Stimulated activated CD4-positive, alpha-beta T cell treated with anti-CD3 and anti-CD28 coated beads, Interleukin-4, amount 100 ng/mL, for 24 hours (primary cell): ENCODE measurements at regions not wholly inside any gene's neighbourhood (a gene's known extent, or its start where the extent isn't known, plus 50 kb on each side); places are given as distances from the start of the nearest gene placed in this dataset.

Source experiments
- DNase-seq: peaks from one replicate; pipeline ENCODE4 v3.0.0-alpha.2; 2020

DNA sequence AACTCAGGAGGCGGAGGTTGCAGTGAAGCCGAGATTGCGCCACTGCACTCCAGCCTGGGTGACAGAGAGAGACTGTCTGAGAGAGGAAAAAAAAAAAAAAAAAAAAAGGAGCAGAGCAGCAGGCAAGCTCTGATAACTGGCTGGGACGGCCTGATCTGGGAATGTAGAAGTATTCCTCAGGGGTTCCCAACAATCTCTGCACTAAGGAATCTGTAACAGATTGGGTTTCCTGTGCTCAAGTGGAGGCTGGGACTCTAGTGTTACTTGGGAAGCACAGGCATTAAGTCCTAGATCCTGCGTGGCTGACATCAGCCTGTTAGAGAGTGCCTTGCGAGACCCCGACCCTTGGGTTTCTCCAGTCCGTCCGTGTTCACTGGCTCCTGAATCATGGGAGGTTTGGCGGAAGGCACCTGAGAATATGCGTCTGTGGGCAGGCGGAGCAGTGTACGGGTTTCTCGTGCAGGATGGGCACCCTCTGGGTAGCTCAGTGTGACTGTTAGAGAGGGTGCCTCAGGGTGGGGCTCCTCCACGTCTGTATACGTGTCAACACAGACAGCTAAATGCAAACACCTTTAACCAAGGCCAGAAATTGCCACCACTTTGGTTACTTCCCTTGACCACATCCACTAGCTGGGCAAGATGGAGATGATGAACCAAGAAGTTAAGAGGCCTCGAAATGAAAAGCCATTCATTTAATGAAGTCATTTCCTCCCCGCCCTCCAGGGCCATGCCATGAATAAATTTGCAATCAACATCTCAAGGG is 174.9 kb upstream of the RPL38 start:
- no peak for DNase-seq

DNA sequence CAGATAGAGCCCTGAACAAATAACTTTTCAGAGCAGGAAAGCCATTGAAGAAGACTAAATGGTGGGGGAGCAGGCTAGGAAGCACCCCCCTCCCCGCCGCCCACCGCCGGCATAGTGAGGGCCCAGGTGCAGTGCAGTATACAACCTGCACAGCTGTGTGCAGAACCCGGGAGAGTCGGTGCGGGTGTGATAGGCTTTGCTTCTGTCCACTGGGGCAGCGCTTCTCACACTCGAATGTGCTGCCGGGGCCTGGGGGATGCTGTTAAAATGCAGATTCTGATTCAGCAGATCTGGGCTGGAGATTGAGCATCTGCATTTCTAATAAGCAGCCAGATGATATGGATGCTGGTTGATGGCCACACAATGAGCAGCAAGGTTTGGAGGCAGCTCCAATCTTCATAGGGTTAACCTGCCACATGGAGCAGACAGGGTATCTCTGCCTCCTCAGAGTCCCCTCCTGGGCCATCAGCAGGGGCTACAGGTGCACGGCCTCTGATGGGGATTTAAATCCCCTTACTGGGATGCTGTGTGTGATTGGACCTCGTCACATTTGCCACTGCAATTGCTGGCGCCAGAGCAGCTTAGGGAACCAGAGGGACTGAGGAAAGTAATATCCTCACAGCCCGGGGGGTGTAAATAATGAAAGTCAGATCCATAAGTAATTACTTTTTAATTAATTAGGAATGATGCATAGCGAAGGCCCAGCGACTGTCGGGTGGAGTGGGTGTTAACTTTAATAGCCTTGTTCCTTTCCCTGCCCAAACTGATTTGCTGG is 172.0 kb upstream of the RPL38 start:
- no peak for DNase-seq

DNA sequence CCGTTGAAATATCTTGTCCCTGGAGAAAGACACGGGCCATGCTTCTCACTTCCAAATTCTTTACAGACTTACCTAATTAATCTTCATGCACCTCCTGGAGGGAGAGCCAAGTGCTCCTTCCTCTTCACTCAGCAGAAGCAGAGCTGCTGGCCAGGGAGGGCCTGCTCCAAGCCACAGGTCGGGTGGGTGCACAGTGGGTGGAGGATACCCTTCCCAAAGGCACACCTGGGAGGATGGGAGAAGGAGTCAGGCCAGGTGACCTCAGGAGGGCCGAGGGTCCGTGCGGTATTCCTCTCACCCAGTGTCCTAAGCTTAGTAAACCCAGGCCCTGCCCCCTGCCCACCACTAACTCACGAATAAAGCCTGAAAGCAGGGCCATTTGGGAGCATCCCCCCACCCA is 171.3 kb upstream of the RPL38 start:
- DNase-seq = no peak

DNA sequence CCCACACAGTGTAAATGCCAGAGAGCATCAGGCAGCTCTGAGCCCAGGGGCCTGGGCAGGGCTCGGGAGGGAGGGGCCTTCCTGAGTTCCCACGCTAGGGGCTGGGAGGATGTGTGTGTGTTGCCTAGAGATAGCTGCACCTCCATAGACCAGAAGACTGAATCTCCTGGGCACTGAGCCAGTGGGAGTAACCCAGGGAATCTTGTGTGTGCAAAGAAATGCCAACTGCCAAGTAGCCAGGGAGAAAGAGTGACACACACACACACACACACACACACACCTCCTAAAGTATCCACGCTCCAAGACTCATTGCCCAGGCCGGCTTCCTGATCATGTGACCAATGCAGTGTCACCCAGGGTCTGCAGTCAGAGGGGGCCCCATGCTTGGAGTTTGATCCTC is 166.2 kb upstream of the RPL38 start:
- no peak for DNase-seq

DNA sequence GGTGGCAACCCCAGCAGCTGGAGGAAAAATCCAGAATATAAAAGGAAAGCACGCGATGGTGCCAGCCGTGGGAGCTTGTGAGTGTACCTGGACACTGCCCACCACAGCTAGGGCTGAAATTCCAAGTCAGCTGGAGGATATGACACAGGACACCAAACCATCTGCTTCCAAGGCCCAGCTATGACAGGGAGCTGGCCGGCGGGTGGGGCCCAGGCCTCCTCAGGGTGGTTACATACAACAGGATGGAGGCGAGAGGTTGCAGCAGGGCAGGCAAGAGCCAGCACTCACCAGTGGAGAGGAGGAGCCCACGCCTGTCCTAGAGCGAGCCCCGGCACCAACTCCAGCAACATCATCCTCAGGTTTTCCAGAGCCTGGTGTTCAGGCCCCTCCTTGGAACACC is 163.2 kb upstream of the RPL38 start:
- no peak for DNase-seq

DNA sequence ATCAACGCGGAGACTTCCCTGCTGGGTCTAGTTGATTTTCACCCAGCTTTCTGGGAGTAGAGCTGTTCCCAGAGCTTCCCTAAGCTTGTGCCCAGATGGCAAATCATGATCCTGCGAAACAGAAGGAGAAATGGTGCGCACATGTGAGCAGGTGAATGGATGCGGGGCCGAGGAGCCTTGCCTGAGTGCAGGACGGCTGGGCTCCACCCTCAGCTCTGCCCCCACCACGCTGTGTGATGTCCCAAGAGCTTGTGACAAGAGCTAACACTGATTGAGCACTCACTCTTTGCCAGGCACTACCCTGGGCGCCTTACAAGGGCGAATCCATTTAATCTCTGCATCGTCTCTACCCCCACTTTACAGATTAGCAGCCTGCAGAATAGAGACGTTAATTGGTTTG is 162.7 kb upstream of the RPL38 start:
- no peak for DNase-seq

DNA sequence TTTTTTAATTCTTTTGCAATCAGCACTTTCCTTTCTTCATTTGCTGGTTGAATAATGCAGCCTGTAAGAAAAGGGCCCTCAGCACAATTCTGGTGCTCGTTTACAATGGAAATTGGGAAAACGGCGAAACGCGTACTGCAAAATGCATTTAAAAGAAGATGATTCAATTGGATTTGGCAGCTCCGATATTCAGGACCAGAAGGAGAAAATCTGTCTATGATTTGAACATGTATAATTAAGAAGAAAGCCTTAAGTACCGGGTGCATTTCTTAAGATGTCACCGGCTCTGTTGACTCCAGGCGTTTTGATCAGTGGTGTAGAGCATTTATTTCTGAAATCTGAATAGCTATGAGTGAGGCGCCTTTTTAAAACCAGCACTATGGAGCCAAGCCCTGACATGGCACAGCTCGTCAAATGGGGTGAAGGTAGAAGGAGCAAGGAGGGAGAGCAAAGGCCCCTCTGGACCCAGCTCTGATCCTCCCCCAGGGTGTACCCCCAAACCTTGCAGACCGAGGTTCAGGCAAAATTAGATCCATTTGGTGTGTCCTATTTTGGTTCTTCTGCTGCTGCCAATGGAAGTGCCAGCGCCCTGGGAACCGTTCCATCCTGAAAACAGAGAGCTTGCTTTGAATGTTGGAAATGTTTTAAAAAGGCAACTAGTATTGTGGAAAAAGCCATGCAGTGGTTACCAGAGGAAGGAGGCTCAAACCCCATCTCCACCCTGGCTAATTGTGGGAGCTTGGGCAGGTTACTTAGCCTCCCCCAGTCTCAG is 161.4 kb upstream of the RPL38 start:
- DNase-seq = no peak

DNA sequence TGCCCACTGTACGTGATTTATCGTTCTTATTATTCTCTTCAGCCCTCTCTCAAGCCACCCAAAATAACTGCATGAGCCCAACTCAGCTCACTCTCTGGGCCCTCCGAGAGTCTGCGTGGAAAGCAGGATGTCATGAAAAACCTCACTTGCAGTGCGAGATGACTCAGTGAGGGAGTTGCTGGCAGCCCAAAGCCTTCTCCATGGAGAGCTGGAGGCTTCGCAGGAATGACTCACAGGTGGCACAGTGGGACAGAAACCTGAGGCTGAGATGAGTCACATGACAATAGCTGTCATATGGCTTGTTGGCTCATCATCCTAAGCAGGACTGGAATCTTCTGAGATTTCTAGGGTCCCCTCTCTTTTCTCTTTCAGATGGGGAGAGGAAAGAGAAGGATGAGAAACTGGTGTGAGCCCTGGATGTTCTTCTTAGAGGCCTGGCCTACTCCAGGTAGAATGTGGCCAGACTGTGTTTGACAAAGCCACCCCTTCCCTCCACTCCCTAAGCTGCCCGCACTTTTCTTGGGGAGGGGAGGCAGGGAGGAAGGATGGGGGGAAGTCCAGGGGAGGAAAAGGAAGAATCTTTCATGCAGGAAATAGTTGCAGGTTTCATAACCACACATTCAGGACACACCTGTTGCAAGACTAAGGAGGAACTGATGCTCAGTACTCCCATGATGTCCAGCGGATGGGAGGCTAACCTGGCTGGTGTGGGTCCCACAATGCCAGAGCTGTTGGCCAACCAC is 160.6 kb upstream of the RPL38 start:
- peak; percentile 58 for DNase-seq

- DNase-seq = no peak
Observed at GRCh38 chr17:74043976-74044375, 159.5 kb upstream of the RPL38 start.

- no peak for DNase-seq
Observed at GRCh38 chr17:74045608-74046280, 157.7 kb upstream of the RPL38 start.

DNA sequence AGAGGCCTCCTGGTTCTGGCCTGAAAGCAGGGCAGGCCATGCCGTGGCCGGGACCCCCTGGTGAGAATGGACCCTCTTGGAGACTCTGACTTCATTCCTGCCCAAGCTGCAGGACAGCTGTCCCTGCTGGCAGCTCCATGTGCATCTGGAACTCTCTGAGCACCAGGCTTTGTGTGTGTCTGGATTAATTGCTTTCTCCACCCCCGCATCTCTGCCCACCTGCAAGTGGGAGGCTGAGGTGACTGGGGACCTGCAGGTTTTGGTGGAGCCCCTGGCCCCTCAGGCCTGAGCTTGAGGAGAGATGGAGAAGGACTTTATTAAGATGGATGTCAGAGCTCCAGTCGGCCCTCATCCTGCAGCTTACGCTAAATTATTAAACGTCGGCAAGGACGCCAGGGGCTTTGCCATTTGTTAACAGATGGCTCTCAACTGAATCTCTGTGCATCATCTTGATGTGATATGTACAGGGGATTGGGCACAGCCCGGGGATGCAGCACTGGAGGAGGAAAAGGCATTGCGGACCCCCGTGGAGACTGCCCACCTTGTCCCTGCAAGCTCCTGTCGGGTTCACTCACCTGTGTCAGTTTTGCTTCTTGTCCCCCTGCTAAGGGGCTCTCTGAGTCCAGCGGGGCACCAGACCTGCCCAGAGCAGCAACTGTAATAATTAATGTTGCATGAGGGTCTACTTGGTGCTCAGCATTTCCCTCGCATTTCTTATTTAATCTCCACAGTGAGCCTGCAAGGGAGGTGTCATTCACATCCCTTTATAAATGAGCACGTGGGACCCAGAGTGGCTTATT is 154.1 kb upstream of the RPL38 start:
- DNase-seq = no peak

DNA sequence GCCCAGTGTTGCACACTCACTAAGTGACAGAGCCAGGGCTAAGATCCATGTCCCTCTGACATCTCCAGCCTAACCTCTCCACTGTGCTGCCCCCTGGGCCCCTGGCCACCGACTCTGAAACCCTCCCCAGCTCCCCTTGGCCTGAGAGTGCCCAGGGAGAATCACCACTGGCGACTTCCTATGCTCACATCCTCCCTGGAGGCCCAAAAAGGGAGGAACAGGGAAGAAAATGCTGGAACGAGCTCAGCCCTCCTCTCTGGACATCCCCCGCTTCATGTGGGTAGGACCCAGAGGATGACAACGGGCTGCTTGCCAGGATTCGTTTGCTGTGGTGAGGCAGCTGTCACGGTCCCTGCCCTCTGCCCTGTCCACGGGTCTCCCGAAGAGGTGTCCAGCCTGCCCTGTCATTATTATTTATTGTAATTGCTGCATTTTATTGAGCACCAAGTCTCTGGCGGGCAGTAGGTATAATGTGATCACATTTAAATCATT is 153.5 kb upstream of the RPL38 start:
- no peak for DNase-seq

DNA sequence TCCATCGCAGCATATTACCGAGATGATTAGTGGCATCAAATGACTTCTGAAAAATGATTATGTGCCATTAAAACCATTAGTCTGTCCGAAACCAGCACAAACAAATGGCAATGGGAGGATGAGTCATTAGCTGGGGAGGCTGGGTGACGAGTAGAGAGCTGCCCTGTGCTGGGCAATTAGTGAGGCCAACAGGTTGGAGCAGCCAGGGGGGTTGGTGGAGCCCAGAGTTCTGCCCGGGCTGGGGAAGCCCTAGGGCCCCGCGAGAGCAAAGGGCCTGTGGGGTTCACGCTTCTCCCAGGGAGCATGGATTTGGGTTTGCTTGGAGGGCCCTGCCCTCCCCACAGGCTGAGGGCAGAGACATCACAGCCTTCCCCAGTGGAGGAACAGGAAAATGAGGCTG is 152.1 kb upstream of the RPL38 start:
- DNase-seq = no peak

DNA sequence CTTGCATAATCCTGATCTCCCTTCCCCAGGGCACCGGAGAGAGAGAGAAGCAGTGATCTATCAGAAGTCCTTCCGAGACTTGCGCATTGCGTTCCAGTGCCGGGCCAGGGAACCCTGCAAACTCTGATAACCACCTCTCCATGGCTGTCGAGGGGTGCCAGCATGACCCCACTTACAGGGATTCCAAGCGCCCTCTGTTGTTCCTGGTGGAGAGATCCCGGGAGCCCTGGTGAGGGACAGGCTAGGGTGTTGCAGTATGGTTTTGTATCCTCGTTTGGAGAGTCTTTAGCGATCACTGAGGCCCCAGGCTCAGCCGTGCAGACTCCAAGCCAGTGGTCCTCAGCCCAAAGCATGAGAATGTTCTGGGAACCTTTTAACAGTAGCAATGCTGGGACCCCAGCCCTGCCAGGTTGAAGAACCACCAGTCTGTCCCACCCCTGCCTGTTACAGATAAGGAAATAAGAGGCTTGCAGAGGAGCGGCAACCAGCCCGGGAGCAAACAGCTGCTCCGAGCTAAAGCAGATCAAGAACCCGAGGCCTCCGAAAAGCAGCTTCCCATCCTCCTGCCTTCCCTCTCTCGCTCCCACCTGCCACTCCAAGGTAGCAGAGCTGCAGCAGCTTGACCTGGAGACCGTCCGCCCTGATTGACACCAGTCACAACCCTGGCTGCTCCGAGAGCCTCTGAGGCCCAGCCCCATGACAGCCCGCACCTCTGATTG is 150.3 kb upstream of the RPL38 start:
- DNase-seq = no peak

GRCh38 chr17:74053712-74054078 is 149.8 kb upstream of the RPL38 start:
- DNase-seq = no peak

- no peak for DNase-seq
Observed at GRCh38 chr17:74054249-74054648, 149.2 kb upstream of the RPL38 start.

DNA sequence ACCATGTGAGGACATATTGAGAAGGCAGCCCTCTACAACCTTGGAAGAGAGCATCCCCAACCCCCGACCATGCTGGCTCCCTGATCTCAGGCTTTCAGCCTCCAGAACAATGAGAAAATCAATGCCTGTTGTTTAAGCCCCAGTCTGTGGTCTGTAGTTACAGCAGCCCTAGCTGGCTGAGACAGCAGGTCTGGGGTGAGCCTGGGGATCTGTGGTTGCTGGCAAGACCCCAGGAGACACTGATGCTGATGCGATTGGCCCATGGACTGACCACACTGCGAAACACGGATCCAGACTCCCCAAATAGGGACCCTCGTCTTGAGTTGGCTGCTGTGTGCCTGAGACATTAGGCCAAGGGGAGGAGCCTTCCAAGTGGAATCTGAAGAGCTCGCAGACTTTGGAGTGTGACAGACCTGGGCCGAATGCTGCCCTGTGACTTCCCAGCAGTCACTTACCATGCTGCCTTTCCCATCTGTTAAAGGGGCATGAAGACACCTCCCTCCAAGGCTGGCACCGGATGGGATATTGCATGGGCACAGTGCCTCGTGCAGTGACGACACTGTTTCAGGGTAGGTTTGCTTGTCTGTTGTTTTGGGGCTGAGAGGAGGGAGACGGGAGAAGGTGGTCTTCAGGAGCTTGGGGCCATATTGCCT is 147.8 kb upstream of the RPL38 start:
- DNase-seq = no peak

- no peak for DNase-seq
Observed at GRCh38 chr17:74059479-74060240, 143.8 kb upstream of the RPL38 start.

DNA sequence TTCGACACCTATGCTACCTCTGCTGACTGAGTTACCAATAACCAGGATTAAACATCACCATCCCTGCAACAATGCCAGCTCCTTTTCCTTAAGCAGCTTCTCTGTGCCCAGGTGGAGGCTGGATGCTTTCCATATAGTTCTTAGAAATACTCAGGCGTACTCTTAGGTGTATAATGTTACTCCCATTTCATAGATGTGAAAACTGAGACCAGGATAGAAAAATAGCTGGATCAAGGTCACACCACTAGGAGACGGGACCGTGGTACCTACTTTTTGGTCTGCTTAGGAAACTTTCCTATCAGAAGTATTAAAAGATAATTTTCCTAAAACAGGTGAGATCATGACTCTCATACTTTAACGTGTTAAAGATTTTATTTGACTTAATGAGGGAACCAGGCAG is 141.7 kb upstream of the RPL38 start:
- no peak for DNase-seq
